ENCODE measurements at regions not wholly inside any gene's neighbourhood (a gene's known extent, or its start where the extent isn't known, plus 50 kb on each side); places are given as distances from the start of the nearest gene placed in this dataset.

- no peak for TF ChIP-seq CTCF (IDR thresholded peaks at IDR 0.05)
- TF ChIP-seq EP300 (IDR thresholded peaks at IDR 0.05; ENCODE audit: borderline replicate concordance in 1 of 2, low read depth in 1 of 2, low read length in 1 of 2) = no peak
- TF ChIP-seq RFX5 (IDR thresholded peaks at IDR 0.05; ENCODE audit: low read length) = no peak
- TF ChIP-seq REST (IDR thresholded peaks at IDR 0.05; ENCODE audit: low read depth, low read length) = no peak
- no peak for TF ChIP-seq ZBTB33 (IDR thresholded peaks at IDR 0.05; ENCODE audit: borderline replicate concordance, low read depth)
- no peak for TF ChIP-seq ELF1 (IDR thresholded peaks at IDR 0.05)
- no peak for TF ChIP-seq FOXM1 (IDR thresholded peaks at IDR 0.05; ENCODE audit: low read depth)
- no peak for TF ChIP-seq NFIC (IDR thresholded peaks at IDR 0.05; ENCODE audit: borderline replicate concordance)
- TF ChIP-seq TEAD4 (IDR thresholded peaks at IDR 0.05; ENCODE audit: borderline replicate concordance, insufficient read depth) = no peak
- no peak for TF ChIP-seq EZH2phosphoT487 (IDR thresholded peaks at IDR 0.05; ENCODE audit: borderline replicate concordance, low read depth)
- no peak for TF ChIP-seq RAD21 (IDR thresholded peaks at IDR 0.05; ENCODE audit: low read length)
- no peak for TF ChIP-seq MAX (IDR thresholded peaks at IDR 0.05; ENCODE audit: low read depth)
- no peak for TF ChIP-seq GABPA (IDR thresholded peaks at IDR 0.05; ENCODE audit: low read depth)
Observed at GRCh38 chr14:44422699-44423098, 84.4 kb downstream of the FSCB start.

Data from SK-N-SH (cell line).